ENCODE measurements at regions not wholly inside any gene's neighbourhood (a gene's known extent, or its start where the extent isn't known, plus 50 kb on each side); places are given as distances from the start of the nearest gene placed in this dataset.

- TF ChIP-seq CTCF (conservative IDR thresholded peaks at IDR 0.05; ENCODE audit: low read depth, low read length) (no peak), POLR2A (IDR thresholded peaks at IDR 0.05; ENCODE audit: low read depth, low read length) (no peak), RCOR1 (IDR thresholded peaks at IDR 0.05; ENCODE audit: insufficient replicate concordance, low read length) (no peak)
These were observed 77.0 kb downstream of the RPS6KA4 start for GRCh38 chr11:64436000-64436399.
